ENCODE measurements at regions not wholly inside any gene's neighbourhood (a gene's known extent, or its start where the extent isn't known, plus 50 kb on each side); places are given as distances from the start of the nearest gene placed in this dataset.

- H3K79me2 ChIP-seq (ENCODE audit: low read length), result no peaks in the 10 kb centered on the region
- H3K27ac ChIP-seq (ENCODE audit: low read length), result peak overlapping the region; percentile 85
- intact Hi-C loops (cut with micrococcal nuclease), result no loop called here
- CTCF ChIA-PET, result no interaction called here
- H3F3A ChIP-seq (ENCODE audit: low read length, unreplicated experiment), result peaks cover 34% of the 10 kb centered on the region
- H3K4me1 ChIP-seq (ENCODE audit: insufficient read depth, low read length), result peaks cover 64% of the 10 kb centered on the region
- no peaks in the 10 kb centered on the region for H3K9me2 ChIP-seq (replicated peaks; ENCODE audit: low read length)
- ATAC-seq (no peak), DNase-seq (peak; percentile 53)
- H3K9ac ChIP-seq (ENCODE audit: low read length), result no peak overlapping the region
- no peak overlapping the region for H2AFZ ChIP-seq (ENCODE audit: low read length)
- BruUV-seq (replicated peaks), result no TSS peak
- H3K36me3 ChIP-seq (ENCODE audit: low read depth, low read length), result no peaks in the 10 kb centered on the region
- no peaks in the 10 kb centered on the region for H4K20me1 ChIP-seq (ENCODE audit: low read length)
- H3K4me2 ChIP-seq (ENCODE audit: low read length), result peak overlapping the region; percentile 0; the same call in 1 of the 2 replicates
- H3K4me3 ChIP-seq (ENCODE audit: low read length), result no peak overlapping the region
- no peaks in the 10 kb centered on the region for H3K27me3 ChIP-seq (ENCODE audit: low read length)
- POLR2A ChIA-PET (ENCODE audit: unreplicated experiment), result interaction anchor here (0.8 kb wide), 1 partner anchor 160 kb away, joined by 7 read pairs; the partner anchor contains the start of gene DKK1
- TF ChIP-seq, protein P1, sequence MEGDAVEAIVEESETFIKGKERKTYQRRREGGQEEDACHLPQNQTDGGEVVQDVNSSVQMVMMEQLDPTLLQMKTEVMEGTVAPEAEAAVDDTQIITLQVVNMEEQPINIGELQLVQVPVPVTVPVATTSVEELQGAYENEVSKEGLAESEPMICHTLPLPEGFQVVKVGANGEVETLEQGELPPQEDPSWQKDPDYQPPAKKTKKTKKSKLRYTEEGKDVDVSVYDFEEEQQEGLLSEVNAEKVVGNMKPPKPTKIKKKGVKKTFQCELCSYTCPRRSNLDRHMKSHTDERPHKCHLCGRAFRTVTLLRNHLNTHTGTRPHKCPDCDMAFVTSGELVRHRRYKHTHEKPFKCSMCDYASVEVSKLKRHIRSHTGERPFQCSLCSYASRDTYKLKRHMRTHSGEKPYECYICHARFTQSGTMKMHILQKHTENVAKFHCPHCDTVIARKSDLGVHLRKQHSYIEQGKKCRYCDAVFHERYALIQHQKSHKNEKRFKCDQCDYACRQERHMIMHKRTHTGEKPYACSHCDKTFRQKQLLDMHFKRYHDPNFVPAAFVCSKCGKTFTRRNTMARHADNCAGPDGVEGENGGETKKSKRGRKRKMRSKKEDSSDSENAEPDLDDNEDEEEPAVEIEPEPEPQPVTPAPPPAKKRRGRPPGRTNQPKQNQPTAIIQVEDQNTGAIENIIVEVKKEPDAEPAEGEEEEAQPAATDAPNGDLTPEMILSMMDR (conservative IDR thresholded peaks at IDR 0.05; ENCODE audit: low read depth, low read length), result no peak
- TF ChIP-seq EZH2 (IDR thresholded peaks at IDR 0.05; ENCODE audit: low read length, unreplicated experiment) (no peak), EZH2phosphoT487 (IDR thresholded peaks at IDR 0.05; ENCODE audit: borderline replicate concordance, low read length) (no peak)
- no peaks in the 10 kb centered on the region for H3K9me3 ChIP-seq (ENCODE audit: low read length)
Observed at GRCh38 chr10:52474265-52474664, 160.2 kb downstream of the DKK1 start.

DNA sequence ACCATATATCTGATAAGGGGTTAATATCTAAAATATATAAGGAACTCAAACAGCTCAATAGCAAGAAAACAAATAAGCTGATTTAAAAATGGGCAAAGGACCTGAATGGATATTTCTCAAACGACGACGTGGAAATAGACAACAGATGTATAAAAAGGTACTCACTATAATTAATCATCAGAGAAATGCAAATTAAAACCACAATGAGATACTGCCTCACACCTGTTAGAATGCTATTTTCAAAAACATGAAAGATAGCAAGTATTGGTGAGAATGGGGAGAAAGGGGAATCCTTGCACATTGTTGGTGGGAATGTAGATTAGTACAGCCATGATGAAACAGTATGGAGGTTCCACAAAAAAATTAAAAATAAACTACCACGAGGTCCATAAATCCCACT, 163.2 kb downstream of the DKK1 start:
- Histone ChIP-seq H3K9me2 (replicated peaks; ENCODE audit: low read length) (no peaks in the 10 kb centered on the region), H4K20me1 (ENCODE audit: low read length) (no peaks in the 10 kb centered on the region), H3K4me2 (ENCODE audit: low read length) (no peak overlapping the region), H3K9ac (ENCODE audit: low read length) (no peak overlapping the region), H2AFZ (ENCODE audit: low read length) (no peak overlapping the region), H3K4me1 (ENCODE audit: insufficient read depth, low read length) (peaks cover 44% of the 10 kb centered on the region), H3K9me3 (ENCODE audit: low read length) (no peaks in the 10 kb centered on the region), H3K27me3 (ENCODE audit: low read length) (no peaks in the 10 kb centered on the region), H3K4me3 (ENCODE audit: low read length) (no peak overlapping the region), H3K27ac (ENCODE audit: low read length) (no peak overlapping the region), H3K36me3 (ENCODE audit: low read depth, low read length) (no peaks in the 10 kb centered on the region; the same call in 1 of the 2 replicates), H3F3A (ENCODE audit: low read length, unreplicated experiment) (peaks cover 18% of the 10 kb centered on the region), H3K79me2 (ENCODE audit: low read length) (no peaks in the 10 kb centered on the region)
- no peak for DNase-seq
- ATAC-seq, result no peak
- TF ChIP-seq EZH2phosphoT487 (IDR thresholded peaks at IDR 0.05; ENCODE audit: borderline replicate concordance, low read length) (no peak), EZH2 (IDR thresholded peaks at IDR 0.05; ENCODE audit: low read length, unreplicated experiment) (no peak)
- TF ChIP-seq, protein P1 (conservative IDR thresholded peaks at IDR 0.05; ENCODE audit: low read depth, low read length), result no peak
- ChIA-PET POLR2A (ENCODE audit: unreplicated experiment) (no interaction called here), CTCF (interaction anchor here (0.7 kb wide), 1 partner anchor 264 kb away, joined by 3 read pairs; no protein-coding TSS in a partner anchor)
- no TSS peak for BruUV-seq (replicated peaks)
- intact Hi-C loops (cut with micrococcal nuclease), result loop anchor here (1.0 kb wide), 1 partner anchor 9 kb away; no protein-coding TSS in a partner anchor

- ChIA-PET CTCF (no interaction called here), POLR2A (ENCODE audit: unreplicated experiment) (no interaction called here)
- no peaks in the 10 kb centered on the region for H3K9me2 ChIP-seq (replicated peaks; ENCODE audit: low read length)
- H3K9me3 ChIP-seq (ENCODE audit: low read length), result no peaks in the 10 kb centered on the region
- intact Hi-C loops (cut with micrococcal nuclease), result no loop called here
- no peaks in the 10 kb centered on the region; the same call in 1 of the 2 replicates for H3K36me3 ChIP-seq (ENCODE audit: low read depth, low read length)
- no peaks in the 10 kb centered on the region for H4K20me1 ChIP-seq (ENCODE audit: low read length)
- H3K4me1 ChIP-seq (ENCODE audit: insufficient read depth, low read length), result peaks cover 22% of the 10 kb centered on the region
- TF ChIP-seq EZH2 (IDR thresholded peaks at IDR 0.05; ENCODE audit: low read length, unreplicated experiment) (no peak), EZH2phosphoT487 (IDR thresholded peaks at IDR 0.05; ENCODE audit: borderline replicate concordance, low read length) (no peak)
- TF ChIP-seq, protein P1 (conservative IDR thresholded peaks at IDR 0.05; ENCODE audit: low read depth, low read length), result no peak
- ATAC-seq (0 out of 2 replicates have a peak, but pooled peaks have one; percentile 9), DNase-seq (peak; percentile 61)
- no peaks in the 10 kb centered on the region for H3K27me3 ChIP-seq (ENCODE audit: low read length)
- BruUV-seq (replicated peaks), result no TSS peak
- no peak overlapping the region for H3K27ac ChIP-seq (ENCODE audit: low read length)
- H3K79me2 ChIP-seq (ENCODE audit: low read length), result no peaks in the 10 kb centered on the region
- H2AFZ ChIP-seq (ENCODE audit: low read length), result peak overlapping the region; percentile 27
- no peak overlapping the region for H3K4me3 ChIP-seq (ENCODE audit: low read length)
- 0 out of 2 replicates have a peak overlapping the region, but pooled peaks have one; percentile 0 for H3K4me2 ChIP-seq (ENCODE audit: low read length)
- no peak overlapping the region for H3K9ac ChIP-seq (ENCODE audit: low read length)
- peaks cover 7% of the 10 kb centered on the region for H3F3A ChIP-seq (ENCODE audit: low read length, unreplicated experiment)
Observed at GRCh38 chr10:52479567-52479966, 165.5 kb downstream of the DKK1 start.
